ENCODE measurements at regions not wholly inside any gene's neighbourhood (a gene's known extent, or its start where the extent isn't known, plus 50 kb on each side); places are given as distances from the start of the nearest gene placed in this dataset.
"Not testable (repeated sequence)": the region's sequence is repeated elsewhere in the genome, so short reads cannot be mapped to it uniquely, and the experiment has no call there.

- DNase-seq (ENCODE audit: low read depth): no peak
Measured at GRCh38 chr6:144359783-144360182, 74.6 kb downstream of the UTRN start.

DNA sequence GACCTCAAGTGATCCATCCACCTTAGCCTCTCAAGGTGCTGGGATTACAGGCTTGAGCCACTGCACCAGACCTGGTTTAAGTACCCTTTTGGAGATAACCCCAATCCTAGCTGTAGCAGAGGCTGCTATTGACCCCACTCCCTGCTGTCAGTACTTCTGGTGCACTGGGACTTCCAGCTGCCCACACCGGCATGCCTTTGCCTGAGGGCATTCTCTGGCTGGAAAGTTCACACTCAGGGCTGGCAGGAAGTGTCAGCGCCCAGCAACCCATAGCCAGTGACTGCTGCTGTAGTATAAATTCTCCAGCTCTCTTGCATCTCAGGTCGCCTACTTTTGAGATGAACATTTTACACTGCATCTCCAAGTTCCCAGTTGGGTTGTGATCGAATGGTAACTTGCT, 75.3 kb downstream of the UTRN start:
- no peak for DNase-seq (ENCODE audit: low read depth)

DNA sequence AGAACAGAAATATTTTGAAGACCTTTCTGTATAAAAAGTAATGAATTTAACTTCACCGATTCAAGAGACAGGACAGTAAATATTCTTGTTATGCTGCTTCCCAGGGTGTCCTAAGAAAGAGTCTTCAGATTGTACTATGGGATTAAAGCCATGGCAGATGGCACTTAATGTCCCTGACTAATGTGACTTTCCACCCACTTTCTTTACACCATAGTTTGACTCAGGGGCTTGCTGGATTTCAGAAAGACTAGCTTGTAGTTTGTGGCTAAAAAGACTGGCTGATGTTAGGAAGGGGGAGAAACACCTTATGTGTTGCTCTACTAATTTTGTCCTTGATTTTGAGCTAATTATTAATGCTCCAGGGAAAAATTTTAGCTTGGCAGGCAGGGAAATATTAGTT, 75.9 kb downstream of the UTRN start:
- DNase-seq (ENCODE audit: low read depth): no peak

DNA sequence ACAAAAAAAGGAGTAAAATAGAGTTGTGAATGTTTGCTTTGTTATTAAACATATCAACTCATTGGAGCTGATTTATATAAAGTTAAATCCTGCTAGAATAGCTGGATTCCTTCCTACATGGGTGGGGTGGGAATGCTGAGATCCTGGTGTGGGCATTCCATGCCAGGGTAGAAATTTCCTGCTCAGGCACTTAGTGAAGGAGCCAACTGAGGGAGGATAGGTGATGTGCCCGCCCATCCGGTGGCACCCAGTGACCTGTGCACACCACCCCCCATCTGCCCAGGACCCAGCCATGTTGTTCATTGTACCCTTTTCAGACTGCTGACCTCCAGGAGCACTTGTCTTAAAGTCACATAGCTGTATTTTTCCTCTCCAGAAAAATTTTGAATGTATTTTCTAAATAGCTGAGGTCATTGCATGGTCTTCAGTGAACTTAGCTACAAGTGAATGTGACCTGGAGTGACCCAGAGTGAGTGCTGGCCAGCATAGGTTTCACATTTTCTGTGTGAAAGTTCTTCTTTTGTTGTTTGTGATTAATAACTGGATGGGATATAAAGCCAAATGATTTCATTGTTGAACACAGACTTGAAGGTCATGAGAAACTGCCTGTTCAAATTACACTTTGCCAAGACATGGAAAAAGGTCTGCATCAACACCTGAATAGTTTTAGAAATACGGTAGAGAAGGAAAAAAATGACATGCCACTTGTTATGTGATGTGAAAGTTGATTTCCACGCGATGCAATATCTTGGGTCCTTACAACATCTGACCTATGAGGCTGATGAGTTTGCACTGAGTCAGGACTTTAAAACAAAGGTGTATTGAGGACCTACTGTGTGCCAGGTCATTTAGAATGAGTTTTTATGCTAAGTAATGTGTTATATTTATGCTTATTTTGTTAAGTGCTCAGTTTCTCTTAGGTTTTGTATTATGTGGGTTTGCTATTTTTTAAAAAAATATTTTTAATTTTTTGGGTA, 77.2 kb downstream of the UTRN start:
- DNase-seq (ENCODE audit: low read depth): no peak

DNA sequence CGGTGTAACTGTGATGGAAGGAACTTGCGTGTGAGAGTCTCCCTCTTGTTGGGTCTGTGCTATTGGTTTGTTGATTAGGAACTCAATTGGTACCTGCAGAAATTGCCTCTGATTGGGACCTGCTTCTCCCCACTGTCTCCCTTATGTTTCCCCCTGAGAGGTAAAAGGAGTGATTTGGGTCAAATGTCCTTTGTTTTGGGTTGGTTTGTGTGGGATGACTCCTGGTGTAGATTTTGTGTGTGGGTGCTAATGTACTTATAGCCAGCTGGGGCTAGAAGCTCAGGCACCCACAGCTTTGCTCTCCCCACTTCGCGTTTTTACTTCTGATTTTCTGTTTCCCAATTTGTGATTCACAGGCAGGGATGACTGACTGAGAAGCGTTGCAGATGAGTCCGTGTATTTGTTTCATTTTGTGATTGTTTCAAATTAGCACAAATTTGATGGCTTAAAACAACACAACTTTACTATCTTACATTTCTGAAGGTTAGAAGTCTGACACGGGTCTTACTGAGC, 79.1 kb downstream of the UTRN start:
- no peak for DNase-seq (ENCODE audit: low read depth)

DNA sequence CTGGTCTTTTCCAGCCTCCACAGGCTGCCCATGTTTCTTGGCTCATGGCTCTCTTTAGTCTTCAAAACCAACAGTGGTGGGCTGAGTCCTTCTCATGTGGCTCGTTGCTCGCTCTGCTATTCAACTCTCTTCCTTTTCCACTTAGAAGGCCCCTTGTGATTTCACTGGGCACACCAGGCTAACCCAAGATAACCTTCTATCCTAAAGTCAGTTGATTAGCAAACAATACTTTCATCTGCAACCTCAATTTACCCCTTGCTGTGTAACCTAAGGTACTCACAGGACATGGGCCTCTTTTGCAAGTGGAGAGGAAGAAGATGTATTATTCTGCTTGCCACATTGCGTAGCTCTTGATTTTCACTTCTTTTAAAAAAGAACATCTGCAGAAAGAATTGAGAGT, 79.6 kb downstream of the UTRN start:
- no peak for DNase-seq (ENCODE audit: low read depth)

- no peak for DNase-seq (ENCODE audit: low read depth)
Measured at GRCh38 chr6:144365271-144365670, 80.1 kb downstream of the UTRN start.

- not testable (repeated sequence) for DNase-seq (ENCODE audit: low read depth)
Measured at GRCh38 chr6:144369696-144370095, 84.6 kb downstream of the UTRN start.

DNA sequence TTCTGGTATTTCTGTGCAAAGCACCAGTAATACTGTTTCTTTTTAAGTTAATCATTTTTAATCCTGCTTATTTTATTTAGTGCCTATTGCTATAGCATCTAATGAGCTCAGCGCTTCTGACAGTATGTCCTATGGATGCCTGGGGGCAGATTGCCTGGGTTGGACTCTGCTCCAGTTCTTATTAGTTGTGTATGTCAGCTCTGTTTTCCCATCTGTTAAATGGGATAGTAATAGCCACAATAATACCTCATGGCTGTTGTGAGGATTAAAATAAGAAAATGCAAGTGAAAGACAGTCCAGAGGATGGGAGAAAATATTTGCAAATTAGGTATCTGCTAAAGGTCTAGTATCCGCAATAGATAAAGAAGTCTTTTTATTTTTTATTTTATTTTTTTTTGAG, 87.0 kb downstream of the UTRN start:
- no peak for DNase-seq (ENCODE audit: low read depth)

DNA sequence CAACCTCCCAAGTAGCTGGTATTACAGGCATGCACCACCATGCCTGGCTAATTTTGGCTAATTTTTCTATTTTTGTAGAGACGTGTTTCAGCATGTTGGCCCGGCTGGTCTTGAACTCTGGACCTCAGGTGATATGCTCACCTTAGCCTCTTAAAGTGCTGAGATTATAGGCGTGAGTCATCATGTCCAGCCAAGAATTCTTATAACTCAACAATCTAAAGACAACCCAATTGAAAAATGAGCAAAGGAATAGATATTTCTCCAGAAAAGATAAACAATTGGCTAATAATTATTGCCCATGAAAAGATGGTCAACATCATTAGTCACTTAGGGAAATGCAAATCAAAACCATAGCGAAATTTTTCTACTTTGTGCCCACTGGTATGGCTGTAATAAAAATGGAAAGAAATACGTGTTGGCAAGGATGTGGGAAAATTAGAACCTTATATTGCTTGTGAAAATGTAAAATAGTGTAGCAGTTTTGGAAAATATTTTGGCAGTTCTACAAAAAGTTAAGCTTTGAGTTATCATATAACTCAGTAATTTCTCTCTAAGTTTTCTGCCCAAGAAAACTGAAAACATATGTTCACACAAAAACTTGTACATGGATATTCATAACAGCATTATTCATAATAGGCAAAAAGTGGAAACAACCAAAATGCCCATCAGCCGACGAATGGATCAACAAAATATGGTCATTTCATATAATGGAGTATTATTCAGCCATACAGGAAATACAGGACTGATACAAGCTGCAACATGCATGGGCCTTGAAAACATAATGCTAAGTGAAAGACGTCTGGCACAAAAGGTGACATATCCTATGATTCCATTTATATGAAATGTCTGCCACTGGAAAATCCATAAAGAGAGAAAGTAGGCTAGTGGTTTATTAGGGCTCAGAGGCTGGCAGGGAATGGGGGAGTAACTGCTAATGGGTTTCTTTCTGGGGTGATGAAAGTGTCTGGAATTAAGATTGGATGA, 87.8 kb downstream of the UTRN start:
- DNase-seq (ENCODE audit: low read depth): no peak

- DNase-seq (ENCODE audit: low read depth): not testable (repeated sequence)
Measured at GRCh38 chr6:144374525-144374924, 89.4 kb downstream of the UTRN start.

- no peak for DNase-seq (ENCODE audit: low read depth)
Measured at GRCh38 chr6:144377586-144378210, 92.6 kb downstream of the UTRN start.

- DNase-seq (ENCODE audit: low read depth): no peak
Measured at GRCh38 chr6:144378437-144378836, 93.3 kb downstream of the UTRN start.

- DNase-seq (ENCODE audit: low read depth): no peak
Measured at GRCh38 chr6:144379356-144379755, 94.2 kb downstream of the UTRN start.

GRCh38 chr6:144381499-144381898, 96.4 kb downstream of the UTRN start:
- not testable (repeated sequence) for DNase-seq (ENCODE audit: low read depth)

DNA sequence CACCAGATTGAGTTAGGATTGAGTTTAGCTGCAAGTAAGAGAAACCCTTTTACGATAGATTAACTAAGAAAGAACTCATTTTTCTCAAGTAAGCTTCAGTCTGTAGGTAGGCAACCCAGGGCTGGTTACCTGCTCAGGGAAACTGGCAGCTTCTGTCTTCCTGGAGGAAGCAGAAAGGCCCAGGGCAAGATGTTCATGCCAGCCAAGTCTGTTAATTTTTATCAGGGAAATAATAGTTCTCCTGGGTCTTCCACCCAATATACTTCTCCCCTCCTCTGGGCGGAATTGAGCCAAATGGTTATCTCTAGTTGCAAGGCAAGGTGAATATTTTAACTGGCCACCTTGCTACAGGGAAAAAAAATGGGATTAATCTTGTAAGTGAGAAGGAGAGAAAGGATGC, 98.2 kb downstream of the UTRN start:
- DNase-seq (ENCODE audit: low read depth): no peak

GRCh38 chr6:144384427-144384826, 99.3 kb downstream of the UTRN start:
- DNase-seq (ENCODE audit: low read depth): no peak

DNA sequence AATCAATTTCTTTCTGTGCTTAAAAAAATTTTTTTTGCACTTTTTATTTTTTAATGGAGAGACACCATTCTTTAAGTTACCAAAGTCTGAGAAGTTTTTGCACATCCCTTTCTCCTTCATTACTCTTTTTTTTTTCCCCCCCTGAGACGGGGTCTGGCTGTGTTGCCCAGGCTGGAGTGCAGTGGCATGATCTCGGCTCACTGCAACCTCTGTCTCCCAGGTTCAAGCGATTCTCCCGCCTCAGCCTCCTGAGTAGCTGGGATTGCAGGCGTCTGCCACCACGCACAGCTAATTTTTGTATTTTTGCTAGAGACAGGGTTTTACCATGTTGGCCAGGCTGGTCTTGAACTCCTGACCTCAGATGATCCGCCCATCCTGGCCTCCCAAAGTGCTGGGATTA, 104.3 kb downstream of the UTRN start:
- not testable (repeated sequence) for DNase-seq (ENCODE audit: low read depth)

GRCh38 chr6:144390202-144390601, 105.1 kb downstream of the UTRN start:
- DNase-seq (ENCODE audit: low read depth): no peak

DNA sequence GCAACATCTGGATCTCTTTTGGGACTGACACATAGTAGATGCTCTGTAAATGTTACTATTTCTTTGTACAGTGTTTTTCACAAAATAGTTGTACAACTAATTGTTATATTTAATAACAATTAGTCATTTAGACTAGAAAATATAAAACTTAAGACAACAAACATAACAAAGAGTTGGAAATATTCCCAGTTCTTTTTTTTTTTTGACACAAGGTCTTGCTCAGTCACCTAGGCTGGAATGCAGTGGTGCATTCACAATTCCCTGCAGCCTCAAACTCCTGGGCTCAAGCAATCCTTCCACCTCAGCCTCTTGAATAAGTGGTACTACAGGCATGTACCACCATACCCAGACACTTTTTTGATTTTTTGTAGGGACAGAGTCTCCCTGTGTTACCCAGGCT, 105.8 kb downstream of the UTRN start:
- no peak for DNase-seq (ENCODE audit: low read depth)

GRCh38 chr6:144392536-144392935, 107.4 kb downstream of the UTRN start:
- no peak for DNase-seq (ENCODE audit: low read depth)

DNA sequence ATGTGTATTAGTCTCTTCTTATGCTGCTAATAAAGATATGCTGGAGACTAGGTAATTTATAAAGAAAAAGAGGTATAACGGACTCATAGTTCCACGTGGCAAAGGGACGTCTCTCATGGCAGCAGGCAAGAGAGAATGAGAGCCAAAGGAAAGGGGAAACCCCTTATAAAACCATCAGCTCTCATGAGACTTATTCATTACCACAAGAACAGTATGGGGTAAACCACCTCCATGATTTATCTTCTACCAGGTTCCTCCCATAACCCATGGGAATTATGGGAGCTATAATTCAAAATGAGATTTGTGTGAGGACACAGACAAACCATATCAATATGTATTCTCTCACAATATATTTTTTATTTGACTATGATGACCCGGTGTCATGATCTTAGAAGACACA, 109.1 kb downstream of the UTRN start:
- DNase-seq (ENCODE audit: low read depth): no peak

Measured in stimulated activated CD8-positive, alpha-beta memory T cell treated with anti-CD3 and anti-CD28 coated beads, Interleukin-12 subunit alpha, Interleukin-12 subunit beta, amount 100 ng/mL, for 4 hours (primary cell).